OCI-LY7 (cell line): ENCODE measurements at regions not wholly inside any gene's neighbourhood (a gene's known extent, or its start where the extent isn't known, plus 50 kb on each side); places are given as distances from the start of the nearest gene placed in this dataset.

Experiments
- BruUV-seq: library from RNA; stranded (reverse); fragments of 400-500 nt; replicated peaks from 2 replicates; lab custom pipeline; 2021; lab: Mats Ljungman, UMichigan
- CTCF ChIA-PET: fragments of 300-600 bp; sonication (Branson Sonifier 250); formaldehyde crosslinking; loops from one replicate; lab custom pipeline; 2022; ENCODE audit warnings: antibody characterized with exemption; ENCODE audit not compliant: unreplicated experiment; lab: Charles Lee
- POLR2A ChIA-PET: fragments of 300-600 bp; sonication (Branson Sonifier 250); formaldehyde crosslinking; loops from one replicate; lab custom pipeline; 2022; ENCODE audit warnings: antibody characterized with exemption; lab: Charles Lee
- DNase-seq: peaks from one replicate; pipeline ENCODE4 v3.0.0-alpha.2; 2015; ENCODE audit warnings: low spot score
- H2AFZ ChIP-seq: fragments of 200-600 bp; sonication (generic), shearing (Covaris generic); 2 replicates; pipeline ENCODE4 v1.6.1; 2014; ENCODE audit warnings: mild to moderate bottlenecking, antibody characterized with exemption, low read length, moderate library complexity
- H3K27ac ChIP-seq: fragments of 200-600 bp; sonication (generic); 2 replicates; pipeline ENCODE4 v1.5.1; 2014; ENCODE audit warnings: mixed run types, low read depth, mild to moderate bottlenecking, moderate library complexity, low read length, inconsistent platforms; ENCODE audit not compliant: poor library complexity, severe bottlenecking
- H3K36me3 ChIP-seq: fragments of 200-600 bp; sonication (generic); 2 replicates; pipeline ENCODE4 v1.6.1; 2014; ENCODE audit warnings: mild to moderate bottlenecking, antibody characterized with exemption, low read length, moderate library complexity, mixed read lengths; ENCODE audit not compliant: insufficient read depth
- H3K4me1 ChIP-seq: fragments of 200-600 bp; sonication (generic); 2 replicates; pipeline ENCODE4 v1.5.1; 2014; ENCODE audit warnings: mild to moderate bottlenecking, low read length; ENCODE audit not compliant: insufficient read depth, poor library complexity, severe bottlenecking
- H3K4me2 ChIP-seq: fragments of 200-600 bp; sonication (generic); 2 replicates; pipeline ENCODE4 v1.6.1; 2014; ENCODE audit warnings: mild to moderate bottlenecking, low read length
- H3K4me3 ChIP-seq: fragments of 200-600 bp; sonication (generic); 2 replicates; pipeline ENCODE4 v1.5.1; 2014; ENCODE audit warnings: mild to moderate bottlenecking, low read depth, low read length; ENCODE audit not compliant: poor library complexity, severe bottlenecking
- H3K79me2 ChIP-seq: fragments of 200-600 bp; sonication (generic); 2 replicates; pipeline ENCODE4 v1.6.1; 2016; ENCODE audit warnings: low read depth, mild to moderate bottlenecking, low read length, moderate library complexity, mixed read lengths; ENCODE audit not compliant: insufficient read depth
- H3K9me2 ChIP-seq: fragments of 200-600 bp; sonication (generic); 2 replicates; pipeline ENCODE4 v1.6.1; 2016; ENCODE audit warnings: mild to moderate bottlenecking, low read length, mixed read lengths; ENCODE audit not compliant: insufficient read depth
- H3K9me3 ChIP-seq: fragments of 200-600 bp; sonication (generic); 2 replicates; pipeline ENCODE4 v1.6.1; 2014; ENCODE audit warnings: mild to moderate bottlenecking, mixed run types, low read length, mixed read lengths
- H4K20me1 ChIP-seq: fragments of 200-600 bp; sonication (generic); 2 replicates; pipeline ENCODE4 v1.6.1; 2014; ENCODE audit warnings: mild to moderate bottlenecking, antibody characterized with exemption, low read length, moderate library complexity, mixed read lengths; ENCODE audit not compliant: insufficient read depth
- CTCF ChIP-seq: fragments of 200-600 bp; sonication (generic); conservative IDR thresholded peaks from 2 replicates; pipeline ENCODE4 v1.5.1; 2014; ENCODE audit warnings: mild to moderate bottlenecking, antibody characterized with exemption, low read length, moderate library complexity, mixed read lengths
- EZH2phosphoT487 ChIP-seq: fragments of 200-600 bp; sonication (generic); IDR thresholded peaks from 2 replicates; pipeline ENCODE4 v1.6.1; 2018; ENCODE audit warnings: low read depth, borderline replicate concordance, mild to moderate bottlenecking, mixed run types, antibody characterized with exemption, low read length, moderate library complexity, mixed read lengths
- intact Hi-C: fragments of 100-400 bp; cut with micrococcal nuclease; formaldehyde crosslinking; loops from one replicate; pipeline ENCODE4 v1.10.0; 2022; ENCODE audit not compliant: unreplicated experiment

- CTCF ChIA-PET, result no interaction called here
Measured at GRCh38 chrX:122113896-122114295, 1066.5 kb downstream of the GLUD2 start.

GRCh38 chrX:122115604-122116003 lies 1068.2 kb downstream of the GLUD2 start:
- Histone ChIP-seq H3K9me3 (no peaks in the 10 kb centered on the region), H2AFZ (no peak overlapping the region), H3K4me2 (no peak overlapping the region), H3K4me1 (no peaks in the 10 kb centered on the region), H3K9me2 (no peaks in the 10 kb centered on the region), H3K4me3 (no peak overlapping the region), H3K27ac (no peak overlapping the region), H3K79me2 (no peaks in the 10 kb centered on the region), H4K20me1 (no peaks in the 10 kb centered on the region), H3K36me3 (no peaks in the 10 kb centered on the region)
- intact Hi-C loops, result no loop called here
- TF ChIP-seq CTCF (no peak), EZH2phosphoT487 (no peak)
- no peak for DNase-seq
- CTCF ChIA-PET, result no interaction called here
- no TSS peak for BruUV-seq
- POLR2A ChIA-PET, result interaction anchor here (0.6 kb wide), 1 partner anchor 524 kb away, joined by 3 read pairs; no protein-coding TSS in a partner anchor

More at GRCh38 chrX:122113896-122114295, 1066.5 kb downstream of the GLUD2 start:
- intact Hi-C loops, result no loop called here
- no TSS peak for BruUV-seq
- Histone ChIP-seq H3K9me2 (no peaks in the 10 kb centered on the region), H2AFZ (no peak overlapping the region), H3K27ac (no peak overlapping the region), H3K9me3 (no peaks in the 10 kb centered on the region), H3K4me1 (no peaks in the 10 kb centered on the region), H3K36me3 (no peaks in the 10 kb centered on the region), H3K4me2 (no peak overlapping the region), H3K79me2 (no peaks in the 10 kb centered on the region), H3K4me3 (no peak overlapping the region), H4K20me1 (no peaks in the 10 kb centered on the region)
- DNase-seq, result no peak
- no peak for TF ChIP-seq CTCF
- TF ChIP-seq EZH2phosphoT487, result no peak
- POLR2A ChIA-PET, result no interaction called here

- Histone ChIP-seq H4K20me1 (no peaks in the 10 kb centered on the region), H3K4me1 (no peaks in the 10 kb centered on the region), H3K36me3 (no peaks in the 10 kb centered on the region), H3K9me2 (no peaks in the 10 kb centered on the region), H3K9me3 (no peaks in the 10 kb centered on the region), H3K4me3 (no peak overlapping the region), H3K79me2 (no peaks in the 10 kb centered on the region), H3K4me2 (no peak overlapping the region), H2AFZ (no peak overlapping the region), H3K27ac (no peak overlapping the region)
- DNase-seq, result no peak
- TF ChIP-seq CTCF, result no peak
- TF ChIP-seq EZH2phosphoT487, result no peak
- ChIA-PET CTCF (no interaction called here), POLR2A (no interaction called here)
- intact Hi-C loops, result no loop called here
- BruUV-seq, result no TSS peak
Measured at GRCh38 chrX:122119361-122119760, 1064.7 kb upstream of the GRIA3 start.
